Stimulated activated naive CD8-positive, alpha-beta T cell treated with anti-CD3 and anti-CD28 coated beads, Interleukin-15, amount 100 ng/mL, for 72 hours (primary cell): ENCODE measurements at regions not wholly inside any gene's neighbourhood (a gene's known extent, or its start where the extent isn't known, plus 50 kb on each side); places are given as distances from the start of the nearest gene placed in this dataset.

Source experiments
- ATAC-seq: fragments of 150-1000 bp; cut with Tn5 transposase; 2 replicates; pipeline ENCODE4 v1.10.0; 2021; ENCODE audit warnings: mild to moderate bottlenecking, moderate library complexity
- DNase-seq, 2 donors: peaks; one replicate each; pipeline ENCODE4 v3.0.0; 2021 to 2022
- H3K27ac Mint-ChIP-seq, 2 donors: one replicate each; pipeline ENCODE4 v1.8.0; 2022; ENCODE audit warnings: mild to moderate bottlenecking in 2 of 2, mixed read lengths in 2 of 2, moderate library complexity in 2 of 2
- H3K27me3 Mint-ChIP-seq: one replicate; pipeline ENCODE4 v1.8.0; 2022; ENCODE audit warnings: mixed read lengths
- H3K4me1 Mint-ChIP-seq: one replicate; pipeline ENCODE4 v1.8.0; 2022; ENCODE audit warnings: mild to moderate bottlenecking, mixed read lengths
- H3K4me3 Mint-ChIP-seq, 2 donors: one replicate each; pipeline ENCODE4 v1.8.0; 2022; ENCODE audit warnings: mild to moderate bottlenecking in 2 of 2, mixed read lengths in 2 of 2, moderate library complexity in 1 of 2
- H3K9me3 Mint-ChIP-seq, 2 donors: one replicate each; pipeline ENCODE4 v1.8.0; 2022; ENCODE audit warnings: mixed read lengths in 2 of 2

DNA sequence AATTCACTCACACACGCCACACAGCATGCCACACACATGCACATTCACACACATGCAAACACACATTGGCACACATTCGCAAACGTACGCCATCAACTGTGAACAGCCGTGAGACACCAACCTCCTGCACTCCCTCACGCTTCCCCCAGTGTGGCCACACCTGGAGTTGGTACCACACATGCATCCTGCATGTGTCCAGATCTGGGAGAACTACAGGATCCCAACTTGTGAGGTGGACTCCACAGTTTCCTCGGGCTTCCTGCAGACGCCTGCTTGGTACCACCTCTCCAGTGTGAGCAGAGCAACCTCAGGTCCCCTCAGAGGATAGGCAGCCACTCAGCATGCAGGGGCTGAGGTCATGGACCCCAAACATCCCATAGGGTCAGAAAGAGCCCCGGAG is 239.0 kb downstream of the EIPR1 start:
- Mint-ChIP-seq H3K4me3 (no peak overlapping the region), H3K27me3 (no peaks in the 10 kb centered on the region), H3K9me3 (no peaks in the 10 kb centered on the region), H3K27ac (no peak overlapping the region), H3K4me1 (no peaks in the 10 kb centered on the region)
- DNase-seq: no peak
- ATAC-seq: no peak

- Mint-ChIP-seq H3K4me1 (no peaks in the 10 kb centered on the region), H3K27ac (no peak overlapping the region), H3K27me3 (no peaks in the 10 kb centered on the region), H3K9me3 (no peaks in the 10 kb centered on the region), H3K4me3 (no peak overlapping the region)
- DNase-seq (no peak), ATAC-seq (no peak)
These were observed 239.8 kb downstream of the EIPR1 start for GRCh38 chr2:3137651-3138300.

DNA sequence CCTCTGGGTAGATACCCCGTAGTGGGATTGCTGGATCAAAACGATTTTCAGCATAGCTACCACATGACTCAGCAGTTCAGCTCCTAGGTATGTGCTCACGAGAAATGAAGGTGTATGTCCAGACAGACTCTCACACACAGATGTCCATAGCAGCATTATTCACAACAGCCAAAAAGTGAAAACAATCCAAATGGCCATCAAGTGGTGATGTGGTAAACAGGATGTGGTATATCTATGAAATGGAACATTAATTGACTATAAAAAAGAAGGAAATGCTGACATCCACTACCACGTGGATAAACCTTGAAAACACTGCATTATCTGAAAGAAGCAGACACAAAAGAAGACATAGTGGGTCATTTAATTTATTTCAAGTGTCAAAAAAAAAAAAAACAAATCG is 241.9 kb downstream of the EIPR1 start:
- peaks cover 1% of the 10 kb centered on the region for H3K4me1 Mint-ChIP-seq
- no peak for ATAC-seq
- no peak for DNase-seq
- H3K4me3 Mint-ChIP-seq: no peak overlapping the region
- no peaks in the 10 kb centered on the region for H3K9me3 Mint-ChIP-seq
- peaks cover 7% of the 10 kb centered on the region for H3K27me3 Mint-ChIP-seq
- no peak overlapping the region for H3K27ac Mint-ChIP-seq

DNA sequence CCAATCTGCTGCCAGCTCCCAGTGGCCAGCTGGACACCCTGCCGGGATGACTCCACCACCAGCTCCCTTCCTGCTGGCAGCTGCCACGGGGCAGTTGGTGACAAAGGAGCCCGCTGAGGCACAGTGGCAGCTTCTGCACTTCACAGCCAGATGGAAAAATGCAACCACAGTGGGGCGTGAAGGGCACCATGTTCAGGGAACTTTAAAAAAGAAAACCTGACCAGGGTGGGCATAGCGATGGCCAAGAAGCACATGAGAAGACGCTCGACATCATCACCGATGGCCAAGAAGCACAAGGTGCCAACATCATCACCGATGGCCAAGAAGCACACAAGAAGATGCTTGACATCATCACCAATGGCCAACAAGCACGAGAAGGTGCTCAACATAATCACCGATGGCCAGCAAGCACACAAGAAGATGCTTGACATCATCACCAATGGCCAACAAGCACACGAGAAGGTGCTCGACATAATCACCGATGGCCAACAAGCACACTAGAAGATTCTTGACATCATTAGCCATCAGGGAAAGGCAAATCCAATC is 243.5 kb downstream of the EIPR1 start:
- Mint-ChIP-seq H3K27ac (no peak overlapping the region), H3K4me1 (peaks cover 8% of the 10 kb centered on the region), H3K9me3 (no peaks in the 10 kb centered on the region), H3K4me3 (no peak overlapping the region), H3K27me3 (peaks cover 14% of the 10 kb centered on the region)
- DNase-seq: no peak
- no peak for ATAC-seq

DNA sequence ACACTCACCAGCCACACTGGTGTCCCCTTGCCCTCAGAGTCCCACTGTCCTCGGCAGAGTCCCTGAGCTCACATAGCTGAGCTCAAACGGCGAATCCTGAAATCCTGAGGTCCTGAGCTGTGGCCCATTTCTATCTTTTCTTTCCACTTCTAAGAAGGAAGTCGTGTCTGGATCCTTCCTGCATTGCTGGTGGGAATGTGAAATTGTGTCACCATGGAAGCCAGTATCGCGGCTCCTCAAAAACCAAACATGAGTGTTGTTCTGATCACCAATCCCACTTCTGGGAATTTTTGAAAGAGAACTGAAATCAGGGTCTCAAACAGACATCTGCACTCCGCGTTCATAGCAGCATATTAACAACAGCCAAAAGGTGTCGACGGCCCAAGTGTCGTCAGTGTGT is 244.7 kb downstream of the EIPR1 start:
- peaks cover 14% of the 10 kb centered on the region for H3K27me3 Mint-ChIP-seq
- DNase-seq (no peak), ATAC-seq (no peak)
- H3K9me3 Mint-ChIP-seq: no peaks in the 10 kb centered on the region
- peaks cover 8% of the 10 kb centered on the region for H3K4me1 Mint-ChIP-seq
- no peak overlapping the region for H3K4me3 Mint-ChIP-seq
- no peak overlapping the region for H3K27ac Mint-ChIP-seq

- Mint-ChIP-seq H3K4me3 (no peak overlapping the region), H3K9me3 (no peaks in the 10 kb centered on the region), H3K27ac (no peak overlapping the region), H3K27me3 (peaks cover 14% of the 10 kb centered on the region), H3K4me1 (peaks cover 8% of the 10 kb centered on the region)
- ATAC-seq (no peak), DNase-seq (no peak)
These were observed 245.2 kb downstream of the EIPR1 start for GRCh38 chr2:3132466-3132865.

DNA sequence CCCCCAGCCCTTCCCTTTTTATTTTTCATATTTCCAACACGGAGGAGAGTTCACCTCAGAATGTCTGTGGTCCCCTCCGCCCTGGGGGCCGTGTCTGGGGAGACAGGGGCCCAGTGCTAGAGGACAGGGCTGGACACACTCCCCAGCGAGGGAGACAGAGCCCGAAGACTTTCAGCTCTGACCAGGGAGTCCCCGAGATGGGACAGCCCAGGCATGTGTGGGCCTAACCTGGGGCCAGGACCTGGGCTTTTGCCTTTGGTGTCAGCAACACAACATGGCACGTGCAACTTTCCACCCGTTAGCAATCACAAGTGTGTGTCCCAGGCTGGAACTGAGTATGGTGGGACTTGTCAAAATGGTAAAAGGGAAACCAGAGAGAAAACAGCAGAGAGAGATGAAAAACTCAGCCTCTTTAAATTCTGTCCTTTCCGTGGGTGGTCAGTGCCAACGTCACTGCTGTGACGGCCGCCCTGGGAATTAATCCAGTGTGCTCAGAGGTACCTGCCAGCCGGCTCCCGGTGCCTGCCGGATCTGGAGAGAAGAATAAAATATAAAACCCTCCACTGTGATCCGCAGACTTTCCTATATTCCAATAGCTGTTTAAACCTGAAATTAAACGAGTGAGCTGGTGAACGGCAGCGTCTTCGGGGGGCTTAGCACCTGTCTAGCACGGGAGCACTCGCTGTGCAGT is 245.8 kb downstream of the EIPR1 start:
- no peak for ATAC-seq
- Mint-ChIP-seq H3K4me1 (peaks cover 8% of the 10 kb centered on the region), H3K4me3 (no peak overlapping the region), H3K27me3 (peaks cover 14% of the 10 kb centered on the region), H3K9me3 (no peaks in the 10 kb centered on the region), H3K27ac (no peak overlapping the region)
- DNase-seq: no peak

- H3K4me3 Mint-ChIP-seq: no peak overlapping the region
- H3K27ac Mint-ChIP-seq: no peak overlapping the region
- peaks cover 14% of the 10 kb centered on the region for H3K27me3 Mint-ChIP-seq
- no peaks in the 10 kb centered on the region for H3K9me3 Mint-ChIP-seq
- H3K4me1 Mint-ChIP-seq: peaks cover 8% of the 10 kb centered on the region
- DNase-seq (no peak), ATAC-seq (no peak)
These were observed 246.6 kb downstream of the EIPR1 start for GRCh38 chr2:3130889-3131635.

- Mint-ChIP-seq H3K4me1 (peaks cover 8% of the 10 kb centered on the region), H3K4me3 (no peak overlapping the region), H3K27me3 (peaks cover 14% of the 10 kb centered on the region), H3K27ac (no peak overlapping the region), H3K9me3 (no peaks in the 10 kb centered on the region)
- DNase-seq (no peak), ATAC-seq (no peak)
These were observed 247.2 kb downstream of the EIPR1 start for GRCh38 chr2:3130444-3130843.

- ATAC-seq (no peak), DNase-seq (no peak)
- no peak overlapping the region for H3K4me3 Mint-ChIP-seq
- H3K27ac Mint-ChIP-seq: no peak overlapping the region
- peaks cover 8% of the 10 kb centered on the region for H3K4me1 Mint-ChIP-seq
- no peaks in the 10 kb centered on the region for H3K9me3 Mint-ChIP-seq
- H3K27me3 Mint-ChIP-seq: peaks cover 14% of the 10 kb centered on the region
These were observed 247.8 kb downstream of the EIPR1 start for GRCh38 chr2:3129867-3130266.

DNA sequence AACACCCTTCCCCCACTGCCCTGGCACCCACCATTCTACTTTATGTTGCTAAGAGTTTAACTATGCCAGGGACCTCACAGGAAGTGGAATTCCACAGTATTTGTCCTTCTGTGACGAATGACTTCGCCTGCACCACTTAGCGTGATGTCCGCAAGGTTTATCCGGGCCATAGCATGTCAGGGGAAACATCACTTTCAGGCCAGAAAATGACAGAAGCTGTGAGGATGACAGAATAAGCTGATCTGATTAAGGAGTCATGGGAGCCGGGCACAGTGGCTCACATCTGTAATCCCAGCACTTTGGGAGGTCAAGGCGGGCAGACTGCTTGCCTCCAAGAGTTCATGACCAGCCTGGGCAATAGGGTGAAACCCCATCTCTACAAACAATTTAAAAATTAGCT is 248.8 kb downstream of the EIPR1 start:
- DNase-seq (no peak), ATAC-seq (no peak)
- no peak overlapping the region for H3K4me3 Mint-ChIP-seq
- no peak overlapping the region for H3K27ac Mint-ChIP-seq
- H3K4me1 Mint-ChIP-seq: peaks cover 8% of the 10 kb centered on the region
- H3K9me3 Mint-ChIP-seq: no peaks in the 10 kb centered on the region
- peaks cover 14% of the 10 kb centered on the region for H3K27me3 Mint-ChIP-seq

DNA sequence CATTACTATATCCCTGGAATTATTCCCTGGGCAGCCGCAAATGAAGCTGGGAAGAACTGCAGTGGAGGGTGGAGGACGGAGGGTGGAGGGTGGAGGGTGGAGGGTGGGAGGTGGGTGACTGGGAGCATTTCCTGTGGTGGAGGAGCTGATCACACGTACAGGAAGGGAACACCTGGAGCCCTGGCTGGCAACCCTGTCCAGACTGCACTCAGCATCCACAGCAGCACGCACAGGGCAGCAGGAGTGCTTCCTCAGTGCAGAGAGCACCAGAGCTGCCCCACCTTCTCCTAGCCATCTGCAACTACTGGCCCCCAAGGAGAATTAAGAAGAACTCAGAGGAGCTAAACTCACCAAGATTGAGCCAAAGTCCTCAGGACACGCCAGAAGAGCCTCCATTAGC is 249.9 kb downstream of the EIPR1 start:
- H3K9me3 Mint-ChIP-seq: no peaks in the 10 kb centered on the region
- H3K27ac Mint-ChIP-seq: no peak overlapping the region
- no peak for DNase-seq
- peaks cover 14% of the 10 kb centered on the region for H3K27me3 Mint-ChIP-seq
- no peak overlapping the region for H3K4me3 Mint-ChIP-seq
- no peak for ATAC-seq
- peaks cover 8% of the 10 kb centered on the region for H3K4me1 Mint-ChIP-seq

DNA sequence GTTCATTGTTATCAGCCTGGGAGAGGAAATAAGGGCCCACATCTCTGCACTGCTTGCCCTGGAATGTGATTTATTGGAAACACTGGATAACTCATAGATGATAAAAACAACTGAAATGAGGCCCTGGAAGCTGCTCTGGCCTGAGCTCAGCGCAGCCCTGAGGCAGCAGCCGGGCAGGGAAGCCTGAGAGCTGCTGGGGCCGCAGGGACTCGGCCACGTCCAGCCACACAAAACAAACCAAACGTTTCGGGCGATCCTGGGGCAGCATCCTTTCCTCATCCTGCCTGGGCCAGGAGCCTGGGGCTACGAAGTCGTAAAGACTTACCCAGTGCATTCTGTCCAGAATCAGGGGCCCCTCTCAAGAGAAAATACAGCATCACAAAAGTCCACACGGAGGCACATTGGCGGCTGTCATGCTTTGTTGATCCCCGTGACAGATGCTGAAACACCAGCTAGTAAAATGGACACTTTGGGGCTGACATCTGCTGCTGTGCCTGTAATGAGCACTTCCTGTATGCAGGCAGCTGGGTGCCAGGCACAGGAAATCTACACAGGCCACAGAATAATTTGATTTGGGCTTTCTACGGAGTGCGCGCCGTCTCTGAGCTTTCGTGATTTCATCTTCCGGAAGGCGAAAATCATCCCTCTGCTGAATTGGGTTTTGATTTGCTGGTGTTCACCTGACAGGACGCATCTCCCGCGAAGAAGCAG is 250.6 kb downstream of the EIPR1 start:
- peaks cover 8% of the 10 kb centered on the region for H3K4me1 Mint-ChIP-seq
- H3K27ac Mint-ChIP-seq: peak overlapping the region; percentile 33 to 76
- ATAC-seq (peak; percentile 52), DNase-seq (no peak)
- no peaks in the 10 kb centered on the region for H3K9me3 Mint-ChIP-seq
- H3K4me3 Mint-ChIP-seq: peak overlapping the region in 1 of 2 donors; percentile 37
- H3K27me3 Mint-ChIP-seq: peaks cover 14% of the 10 kb centered on the region

DNA sequence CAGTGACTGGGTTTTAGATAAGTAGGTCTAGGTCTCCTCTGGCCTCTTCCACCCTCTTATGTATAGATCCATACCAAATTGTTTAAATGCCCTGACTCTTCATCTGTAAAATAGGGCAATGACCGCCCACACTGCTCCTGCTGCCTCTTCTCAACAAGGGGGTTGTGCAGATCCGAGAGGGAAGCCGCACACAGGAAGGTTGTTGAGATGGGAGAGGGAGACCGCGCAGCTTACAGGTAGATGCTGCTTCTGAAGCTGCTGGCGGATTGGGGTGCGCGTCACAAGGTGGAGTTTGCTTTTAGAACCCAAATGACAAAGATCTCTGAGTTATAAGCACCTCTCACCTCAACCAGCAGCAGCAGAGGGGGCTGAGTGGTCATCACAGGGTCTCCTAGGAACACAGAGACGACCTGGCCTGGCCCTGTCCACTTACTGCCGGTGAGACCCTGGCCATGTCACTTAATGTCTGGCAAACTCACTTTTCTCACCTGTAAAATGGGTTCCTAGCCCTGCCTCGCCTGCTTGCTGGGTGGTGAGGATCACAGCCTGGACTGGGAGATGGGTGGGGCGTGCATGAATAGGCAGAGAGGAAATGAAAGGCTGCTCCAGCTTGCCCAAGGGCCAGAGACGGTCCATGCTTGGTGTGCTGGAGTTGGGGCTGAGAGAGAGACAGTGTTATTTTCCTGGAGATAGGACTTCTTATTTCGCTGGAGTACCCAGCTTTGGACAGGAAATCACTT is 251.3 kb downstream of the EIPR1 start:
- ATAC-seq: no peak
- DNase-seq: no peak
- peaks cover 14% of the 10 kb centered on the region for H3K27me3 Mint-ChIP-seq
- H3K4me1 Mint-ChIP-seq: peaks cover 8% of the 10 kb centered on the region
- peak overlapping the region in 1 of 2 donors; percentile 76 for H3K27ac Mint-ChIP-seq
- no peaks in the 10 kb centered on the region for H3K9me3 Mint-ChIP-seq
- H3K4me3 Mint-ChIP-seq: no peak overlapping the region

DNA sequence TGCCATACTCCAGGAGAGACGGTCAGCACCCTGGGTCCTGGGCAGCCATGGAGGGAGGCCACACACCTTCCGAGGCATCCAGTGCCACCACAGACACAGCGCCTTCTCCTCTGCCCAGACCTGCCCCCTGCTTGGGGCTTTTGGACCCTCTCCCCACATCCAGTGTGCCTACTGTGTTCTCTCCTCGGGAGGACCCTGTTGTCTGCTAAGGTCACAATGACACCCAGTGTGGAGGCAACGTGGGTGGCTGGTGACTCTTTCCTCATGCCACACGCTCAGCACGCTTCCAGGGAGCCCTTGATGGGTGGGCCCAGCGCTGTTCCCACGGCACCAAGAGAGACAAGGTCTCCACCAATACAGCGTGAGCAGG is 251.9 kb downstream of the EIPR1 start:
- no peak overlapping the region for H3K4me3 Mint-ChIP-seq
- peak; percentile 48 for ATAC-seq
- H3K9me3 Mint-ChIP-seq: no peaks in the 10 kb centered on the region
- peak overlapping the region in 1 of 2 donors; percentile 48 for H3K27ac Mint-ChIP-seq
- H3K4me1 Mint-ChIP-seq: peaks cover 8% of the 10 kb centered on the region
- no peak for DNase-seq
- peaks cover 8% of the 10 kb centered on the region for H3K27me3 Mint-ChIP-seq
